HCT116 (cell line): ENCODE measurements at regions not wholly inside any gene's neighbourhood (a gene's known extent, or its start where the extent isn't known, plus 50 kb on each side); places are given as distances from the start of the nearest gene placed in this dataset.

Source experiments
- ATAC-seq: fragments of 200-7000 bp; cut with Tn5 transposase; 2 replicates; pipeline ENCODE4 v1.9.1; 2020; ENCODE audit warnings: mild to moderate bottlenecking, moderate library complexity
- BruUV-seq: library from RNA; stranded (reverse); fragments of 400-500 nt; replicated peaks from 2 replicates; lab custom pipeline; 2021; lab: Mats Ljungman, UMichigan
- CTCF ChIA-PET: fragments of 300-600 bp; sonication (Branson Sonifier 250); formaldehyde crosslinking; loops from one replicate; lab custom pipeline; 2021; ENCODE audit warnings: antibody characterized with exemption; lab: Charles Lee
- POLR2A ChIA-PET: fragments of 300-600, 350-600 bp; sonication (Branson Sonifier 250); formaldehyde crosslinking; loops from one replicate; lab custom pipeline; 2021; ENCODE audit warnings: antibody characterized with exemption; lab: Charles Lee
- RAD21 ChIA-PET, 2 experiments: fragments of 300-600 bp; sonication (Branson Sonifier 250); formaldehyde crosslinking; loops; one replicate each; lab custom pipeline; 2023; ENCODE audit warnings: low total read pairs in 2 of 2; ENCODE audit not compliant: uncharacterized antibody in 2 of 2, unreplicated experiment in 2 of 2, low non-redundant PET in 1 of 2; lab: Charles Lee
- DNase-seq: peaks from one replicate; pipeline ENCODE4 v3.0.0-alpha.2; 2010; ENCODE audit warnings: low read depth, low spot score
- H2AFZ ChIP-seq: fragments of 200-600 bp; shearing (Covaris generic), sonication (generic); 2 replicates; pipeline ENCODE4 v1.6.1; 2017; ENCODE audit warnings: low read depth, mixed run types, mixed read lengths, antibody characterized with exemption, low read length; ENCODE audit not compliant: poor library complexity, severe bottlenecking
- H3K27ac ChIP-seq: 2 replicates; pipeline ENCODE4 v1.5.1; 2012; ENCODE audit warnings: low read depth, low read length
- H3K27me3 ChIP-seq: fragments of 200-600 bp; sonication (generic); 2 replicates; pipeline ENCODE4 v1.6.1; 2016; ENCODE audit warnings: mixed run types, low read length, mixed read lengths; ENCODE audit not compliant: insufficient read depth
- H3K36me3 ChIP-seq, 2 experiments: fragments of 200-500 bp in 1 of 2; fragments of 200-600 bp in 1 of 2; sonication (Bioruptor generic) in 1 of 2; sonication (generic) in 1 of 2; 2 replicates each; pipeline versions ENCODE4 v1.5.1 to v1.6.1; 2014 to 2016; ENCODE audit warnings: low read length in 2 of 2, inconsistent platforms in 1 of 2, mixed read lengths in 1 of 2, mixed run types in 1 of 2; ENCODE audit not compliant: insufficient read depth in 2 of 2, control insufficient read depth in 1 of 2
- H3K4me1 ChIP-seq, 2 experiments: fragments of 200-600 bp in 1 of 2; sonication (generic) in 1 of 2; 2 replicates each; pipeline versions ENCODE4 v1.5.1 to v1.6.1; 2012 to 2017; ENCODE audit warnings: low read length in 2 of 2, inconsistent platforms in 1 of 2, mild to moderate bottlenecking in 1 of 2, mixed read lengths in 1 of 2, mixed run types in 1 of 2, moderate library complexity in 1 of 2; ENCODE audit not compliant: insufficient read depth in 2 of 2, control insufficient read depth in 1 of 2
- H3K4me2 ChIP-seq: fragments of 200-600 bp; sonication (generic); 2 replicates; pipeline ENCODE4 v1.6.1; 2017; ENCODE audit warnings: mixed run types, low read length, mixed read lengths
- H3K4me3 ChIP-seq, 2 experiments: fragments of 200-600 bp in 1 of 2; sonication (generic) in 1 of 2; replicated peaks in 1 of 2; 2 replicates each; pipeline ENCODE4 v1.5.1; 2011 to 2016; ENCODE audit warnings: low read length in 2 of 2, control low read depth in 1 of 2, low read depth in 1 of 2, mild to moderate bottlenecking in 1 of 2, mixed read lengths in 1 of 2, mixed run types in 1 of 2
- H3K79me2 ChIP-seq: fragments of 200-600 bp; sonication (generic); 2 replicates; pipeline ENCODE4 v1.6.1; 2017; ENCODE audit warnings: mild to moderate bottlenecking, mixed run types, low read length, moderate library complexity, mixed read lengths; ENCODE audit not compliant: insufficient read depth
- H3K9ac ChIP-seq: fragments of 200-600 bp; sonication (generic); 2 replicates; pipeline ENCODE4 v1.6.1; 2016; ENCODE audit warnings: low read length, mixed read lengths
- H3K9me2 ChIP-seq: fragments of 200-600 bp; sonication (generic), shearing (Covaris generic); 2 replicates; pipeline ENCODE4 v1.6.1; 2017; ENCODE audit warnings: mixed run types, mild to moderate bottlenecking, moderate library complexity; ENCODE audit not compliant: insufficient read depth
- H3K9me3 ChIP-seq, 2 experiments: fragments of 200-500 bp in 1 of 2; fragments of 200-600 bp in 1 of 2; sonication (Bioruptor generic) in 1 of 2; sonication (generic) in 1 of 2; 2 replicates each; pipeline ENCODE4 v1.6.1; 2014 to 2017; ENCODE audit warnings: low read length in 2 of 2, mixed read lengths in 2 of 2, inconsistent platforms in 1 of 2, low read depth in 1 of 2, mild to moderate bottlenecking in 1 of 2, mixed run types in 1 of 2, moderate library complexity in 1 of 2; ENCODE audit not compliant: control insufficient read depth in 1 of 2, insufficient read depth in 1 of 2
- H4K20me1 ChIP-seq: fragments of 200-600 bp; sonication (generic), shearing (Covaris generic); 2 replicates; pipeline ENCODE4 v1.6.1; 2017; ENCODE audit warnings: mixed run types, mild to moderate bottlenecking, moderate library complexity; ENCODE audit not compliant: insufficient read depth
- CBX3 ChIP-seq: IDR thresholded peaks from 2 replicates; pipeline ENCODE4 v1.6.1; 2012; ENCODE audit warnings: low read depth
- CEBPB ChIP-seq: IDR thresholded peaks from 2 replicates; pipeline ENCODE4 v1.6.1; 2012; ENCODE audit warnings: low read depth
- CTCF ChIP-seq, 3 experiments: fragments of 200-600 bp in 1 of 3; sonication (generic) in 1 of 3; IDR thresholded peaks in 2 of 3; conservative IDR thresholded peaks in 1 of 3; 2 replicates each; pipeline ENCODE4 v1.5.1; 2012 to 2017; ENCODE audit warnings: low read depth in 2 of 3, low read length in 2 of 3, antibody characterized with exemption in 1 of 3, borderline replicate concordance in 1 of 3, control low read depth in 1 of 3, mild to moderate bottlenecking in 1 of 3, mixed read lengths in 1 of 3, mixed run types in 1 of 3, moderate library complexity in 1 of 3; ENCODE audit not compliant: insufficient read depth in 1 of 3
- EGR1 ChIP-seq: IDR thresholded peaks from 2 replicates; pipeline ENCODE4 v1.6.1; 2012; ENCODE audit warnings: low read depth
- ELF1 ChIP-seq: IDR thresholded peaks from 2 replicates; pipeline ENCODE4 v1.6.1; 2012; ENCODE audit warnings: low read depth, borderline replicate concordance
- EZH2 ChIP-seq: fragments of 200-600 bp; sonication (generic); IDR thresholded peaks from 2 replicates; pipeline ENCODE4 v1.6.1; 2017; ENCODE audit warnings: antibody characterized with exemption, mixed run types
- EZH2phosphoT487 ChIP-seq: fragments of 200-600 bp; IDR thresholded peaks from 2 replicates; pipeline ENCODE4 v1.6.1; 2018; ENCODE audit warnings: antibody characterized with exemption, borderline replicate concordance
- FOSL1 ChIP-seq: IDR thresholded peaks from 2 replicates; pipeline ENCODE4 v1.6.1; 2012; ENCODE audit warnings: low read depth
- JUND ChIP-seq: IDR thresholded peaks from 2 replicates; pipeline ENCODE4 v1.6.1; 2012
- POLR2A ChIP-seq: IDR thresholded peaks from 2 replicates; pipeline ENCODE4 v1.7.0; 2011; ENCODE audit warnings: borderline replicate concordance; ENCODE audit not compliant: insufficient read depth, insufficient read length; ENCODE audit errors: extremely low read depth
- RAD21 ChIP-seq: IDR thresholded peaks from 2 replicates; pipeline ENCODE4 v1.6.1; 2012; ENCODE audit warnings: low read depth, mild to moderate bottlenecking
- SIN3A ChIP-seq: IDR thresholded peaks from 2 replicates; pipeline ENCODE4 v1.6.1; 2012; ENCODE audit warnings: low read depth
- SP1 ChIP-seq: IDR thresholded peaks from 2 replicates; pipeline ENCODE4 v1.6.1; 2012; ENCODE audit warnings: low read depth
- SRF ChIP-seq: IDR thresholded peaks from 2 replicates; pipeline ENCODE4 v1.6.1; 2012; ENCODE audit warnings: low read depth
- TCF7L2 ChIP-seq: IDR thresholded peaks from 2 replicates; pipeline ENCODE4 v1.7.0; 2011; ENCODE audit warnings: borderline replicate concordance, inconsistent platforms; ENCODE audit not compliant: insufficient read depth, insufficient read length; ENCODE audit errors: extremely low read depth
- YY1 ChIP-seq: IDR thresholded peaks from 2 replicates; pipeline ENCODE4 v1.6.1; 2011; ENCODE audit warnings: low read length, low read depth, moderate library complexity, mild to moderate bottlenecking; ENCODE audit not compliant: insufficient replicate concordance; ENCODE audit errors: extremely low read depth
- ZBTB33 ChIP-seq: IDR thresholded peaks from 2 replicates; pipeline ENCODE4 v1.6.1; 2011; ENCODE audit warnings: mild to moderate bottlenecking, low read length, moderate library complexity; ENCODE audit not compliant: insufficient replicate concordance; ENCODE audit errors: extremely low read depth
- ZFX ChIP-seq: fragments of 450-650 bp; IDR thresholded peaks from 2 replicates; pipeline ENCODE4 v1.6.1; 2017
- ZNF274 ChIP-seq: fragments of 200-500 bp; sonication (Bioruptor generic); IDR thresholded peaks from 2 replicates; pipeline ENCODE4 v1.6.1; 2014; ENCODE audit warnings: mild to moderate bottlenecking, low read depth, low read length, inconsistent platforms
- intact Hi-C: fragments of 100-400 bp; cut with micrococcal nuclease; formaldehyde crosslinking; loops from 2 replicates; pipeline ENCODE4 v1.10.0; 2022
- TF ChIP-seq, protein P1 (sequence below): IDR thresholded peaks from 2 replicates; pipeline ENCODE4 v1.6.1; 2012

DNA sequence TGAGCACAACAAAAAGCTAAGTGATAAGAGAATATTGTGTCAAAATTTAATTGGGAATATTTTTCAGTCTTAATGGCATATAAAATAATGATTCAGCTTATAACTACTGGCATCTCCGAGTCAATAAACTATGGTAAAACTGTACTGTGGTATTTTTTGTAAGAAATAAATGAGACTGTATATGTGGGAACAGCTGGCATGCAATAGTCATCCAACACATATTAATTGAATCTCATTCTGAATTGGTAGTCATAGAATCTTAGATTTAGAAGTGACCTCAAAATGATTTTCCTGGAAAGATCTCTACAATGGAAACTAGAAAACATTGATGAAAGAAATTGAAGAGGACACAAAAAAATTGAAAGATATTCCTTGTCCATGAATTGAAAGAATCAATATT is 133.4 kb upstream of the SLC7A14 start:
- ATAC-seq (no peak), DNase-seq (no peak)
- H3K79me2 ChIP-seq, result no peaks in the 10 kb centered on the region
- no peaks in the 10 kb centered on the region for H3K9me2 ChIP-seq
- H3K27ac ChIP-seq, result no peak overlapping the region
- H4K20me1 ChIP-seq, result no peaks in the 10 kb centered on the region
- ChIA-PET POLR2A (no interaction called here), RAD21 (no interaction called here), CTCF (no interaction called here)
- H3K27me3 ChIP-seq, result no peaks in the 10 kb centered on the region
- no peaks in the 10 kb centered on the region for H3K9me3 ChIP-seq
- intact Hi-C loops, result no loop called here
- no peak overlapping the region for H3K4me3 ChIP-seq
- no peak overlapping the region for H3K4me2 ChIP-seq
- TF ChIP-seq ZNF274 (no peak), SRF (no peak), FOSL1 (no peak), EZH2phosphoT487 (no peak), JUND (no peak), TCF7L2 (no peak), CBX3 (no peak), YY1 (no peak), ELF1 (no peak), EGR1 (no peak)
- H2AFZ ChIP-seq, result no peak overlapping the region
- H3K36me3 ChIP-seq, result no peaks in the 10 kb centered on the region
- BruUV-seq, result no TSS peak
- no peak overlapping the region for H3K9ac ChIP-seq
- no peaks in the 10 kb centered on the region for H3K4me1 ChIP-seq

GRCh38 chr3:170718848-170719247 is 133.0 kb upstream of the SLC7A14 start:
- Histone ChIP-seq H3K36me3 (no peaks in the 10 kb centered on the region), H3K9me3 (no peaks in the 10 kb centered on the region), H3K4me3 (no peak overlapping the region), H4K20me1 (no peaks in the 10 kb centered on the region), H3K4me1 (no peaks in the 10 kb centered on the region), H3K9me2 (no peaks in the 10 kb centered on the region), H3K79me2 (no peaks in the 10 kb centered on the region), H3K9ac (no peak overlapping the region), H3K27ac (no peak overlapping the region), H3K4me2 (no peak overlapping the region), H3K27me3 (no peaks in the 10 kb centered on the region), H2AFZ (no peak overlapping the region)
- DNase-seq (no peak), ATAC-seq (no peak)
- no TSS peak for BruUV-seq
- POLR2A ChIA-PET, result no interaction called here
- CTCF ChIA-PET, result no interaction called here
- intact Hi-C loops, result no loop called here
- RAD21 ChIA-PET, result no interaction called here
- no peak for TF ChIP-seq JUND
- TF ChIP-seq RAD21, result no peak
- no peak for TF ChIP-seq CBX3
- TF ChIP-seq SRF, result no peak
- TF ChIP-seq SIN3A, result no peak
- no peak for TF ChIP-seq ZBTB33
- TF ChIP-seq, protein P1, sequence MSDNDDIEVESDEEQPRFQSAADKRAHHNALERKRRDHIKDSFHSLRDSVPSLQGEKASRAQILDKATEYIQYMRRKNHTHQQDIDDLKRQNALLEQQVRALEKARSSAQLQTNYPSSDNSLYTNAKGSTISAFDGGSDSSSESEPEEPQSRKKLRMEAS, result no peak
- no peak for TF ChIP-seq CTCF (IDR thresholded peaks at IDR 0.05 in 2 of 3, conservative IDR thresholded peaks at IDR 0.05 in 1 of 3; ENCODE audit: borderline replicate concordance in 1 of 3, insufficient read depth in 1 of 3, low read depth in 2 of 3, low read length in 2 of 3)
- no peak for TF ChIP-seq ZFX
- TF ChIP-seq ZNF274, result no peak
- TF ChIP-seq SP1, result no peak
- no peak for TF ChIP-seq CEBPB
- TF ChIP-seq EGR1, result no peak
- no peak for TF ChIP-seq POLR2A
- no peak for TF ChIP-seq EZH2
